ENCODE measurements at regions not wholly inside any gene's neighbourhood (a gene's known extent, or its start where the extent isn't known, plus 50 kb on each side); places are given as distances from the start of the nearest gene placed in this dataset.

DNA sequence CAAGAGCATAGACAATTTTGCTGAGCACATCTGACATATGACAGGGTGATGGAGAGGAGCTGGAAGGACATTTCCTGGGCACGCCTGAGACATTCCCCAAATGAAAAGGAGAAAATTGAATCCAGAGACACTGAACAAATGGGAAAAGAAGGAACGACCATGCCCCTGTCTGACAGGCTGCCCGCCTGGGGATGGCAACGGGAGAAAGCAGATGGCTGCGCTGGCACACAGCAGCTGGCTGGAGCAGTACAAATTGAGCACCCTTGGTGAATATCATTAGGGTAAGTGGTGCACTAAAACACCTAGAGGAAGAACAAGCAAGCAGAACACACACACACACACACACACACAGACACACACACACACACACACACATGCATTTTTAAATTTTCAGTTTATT is 174.3 kb upstream of the DUSP10 start:
- no TSS peak for BruUV-seq (replicated peaks)
- TF ChIP-seq, protein P1, sequence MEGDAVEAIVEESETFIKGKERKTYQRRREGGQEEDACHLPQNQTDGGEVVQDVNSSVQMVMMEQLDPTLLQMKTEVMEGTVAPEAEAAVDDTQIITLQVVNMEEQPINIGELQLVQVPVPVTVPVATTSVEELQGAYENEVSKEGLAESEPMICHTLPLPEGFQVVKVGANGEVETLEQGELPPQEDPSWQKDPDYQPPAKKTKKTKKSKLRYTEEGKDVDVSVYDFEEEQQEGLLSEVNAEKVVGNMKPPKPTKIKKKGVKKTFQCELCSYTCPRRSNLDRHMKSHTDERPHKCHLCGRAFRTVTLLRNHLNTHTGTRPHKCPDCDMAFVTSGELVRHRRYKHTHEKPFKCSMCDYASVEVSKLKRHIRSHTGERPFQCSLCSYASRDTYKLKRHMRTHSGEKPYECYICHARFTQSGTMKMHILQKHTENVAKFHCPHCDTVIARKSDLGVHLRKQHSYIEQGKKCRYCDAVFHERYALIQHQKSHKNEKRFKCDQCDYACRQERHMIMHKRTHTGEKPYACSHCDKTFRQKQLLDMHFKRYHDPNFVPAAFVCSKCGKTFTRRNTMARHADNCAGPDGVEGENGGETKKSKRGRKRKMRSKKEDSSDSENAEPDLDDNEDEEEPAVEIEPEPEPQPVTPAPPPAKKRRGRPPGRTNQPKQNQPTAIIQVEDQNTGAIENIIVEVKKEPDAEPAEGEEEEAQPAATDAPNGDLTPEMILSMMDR (IDR thresholded peaks at IDR 0.05; ENCODE audit: unreplicated experiment): no peak
- CTCF ChIA-PET: interaction anchor here (0.6 to 0.7 kb wide), 2 partner anchors 9 to 15 kb away, joined by 3 read pairs; no protein-coding TSS in a partner anchor

GRCh38 chr1:221915764-221916163 is 173.9 kb upstream of the DUSP10 start:
- H3K36me3 Mint-ChIP-seq (ENCODE audit: insufficient read depth, unreplicated experiment): no peaks in the 10 kb centered on the region
- H3K27ac Mint-ChIP-seq (ENCODE audit: unreplicated experiment): no peak overlapping the region
- CTCF ChIA-PET: interaction anchor here (0.6 kb wide), 1 partner anchor 9 kb away, joined by 3 read pairs; no protein-coding TSS in a partner anchor
- no peak overlapping the region for H3K4me3 Mint-ChIP-seq (ENCODE audit: low read depth, unreplicated experiment)
- no peaks in the 10 kb centered on the region for H3K9me3 Mint-ChIP-seq (ENCODE audit: low read depth, unreplicated experiment)
- BruUV-seq (replicated peaks): no TSS peak
- H3K4me1 Mint-ChIP-seq (ENCODE audit: low read depth, unreplicated experiment): peaks cover 18% of the 10 kb centered on the region
- no peak for DNase-seq
- TF ChIP-seq, protein P1 (IDR thresholded peaks at IDR 0.05; ENCODE audit: unreplicated experiment): no peak
- intact Hi-C loops (cut with micrococcal nuclease; ENCODE audit: unreplicated experiment): no loop called here
- H3K27me3 Mint-ChIP-seq (ENCODE audit: unreplicated experiment): no peaks in the 10 kb centered on the region

More for the DNA sequence above, 174.3 kb upstream of the DUSP10 start:
- no peaks in the 10 kb centered on the region for H3K36me3 Mint-ChIP-seq (ENCODE audit: insufficient read depth, unreplicated experiment)
- H3K9me3 Mint-ChIP-seq (ENCODE audit: low read depth, unreplicated experiment): no peaks in the 10 kb centered on the region
- intact Hi-C loops (cut with micrococcal nuclease; ENCODE audit: unreplicated experiment): no loop called here
- H3K27me3 Mint-ChIP-seq (ENCODE audit: unreplicated experiment): no peaks in the 10 kb centered on the region
- H3K4me3 Mint-ChIP-seq (ENCODE audit: low read depth, unreplicated experiment): no peak overlapping the region
- no peak for DNase-seq
- no peak overlapping the region for H3K27ac Mint-ChIP-seq (ENCODE audit: unreplicated experiment)
- peaks cover 18% of the 10 kb centered on the region for H3K4me1 Mint-ChIP-seq (ENCODE audit: low read depth, unreplicated experiment)

- peaks cover 18% of the 10 kb centered on the region for H3K4me1 Mint-ChIP-seq (ENCODE audit: low read depth, unreplicated experiment)
- H3K27ac Mint-ChIP-seq (ENCODE audit: unreplicated experiment): peak overlapping the region; percentile 9
- intact Hi-C loops (cut with micrococcal nuclease; ENCODE audit: unreplicated experiment): no loop called here
- no peak overlapping the region for H3K4me3 Mint-ChIP-seq (ENCODE audit: low read depth, unreplicated experiment)
- H3K27me3 Mint-ChIP-seq (ENCODE audit: unreplicated experiment): no peaks in the 10 kb centered on the region
- no peaks in the 10 kb centered on the region for H3K36me3 Mint-ChIP-seq (ENCODE audit: insufficient read depth, unreplicated experiment)
- H3K9me3 Mint-ChIP-seq (ENCODE audit: low read depth, unreplicated experiment): no peaks in the 10 kb centered on the region
- CTCF ChIA-PET: interaction anchor here (0.7 kb wide), 1 partner anchor 370 kb away, joined by 3 read pairs; no protein-coding TSS in a partner anchor
- no TSS peak for BruUV-seq (replicated peaks)
- no peak for DNase-seq
- TF ChIP-seq, protein P1 (IDR thresholded peaks at IDR 0.05; ENCODE audit: unreplicated experiment): no peak
These were observed 171.5 kb upstream of the DUSP10 start for GRCh38 chr1:221913351-221913892.

- Mint-ChIP-seq H3K4me3 (ENCODE audit: low read depth, unreplicated experiment) (no peak overlapping the region), H3K27ac (ENCODE audit: unreplicated experiment) (no peak overlapping the region), H3K36me3 (ENCODE audit: insufficient read depth, unreplicated experiment) (no peaks in the 10 kb centered on the region), H3K9me3 (ENCODE audit: low read depth, unreplicated experiment) (no peaks in the 10 kb centered on the region), H3K27me3 (ENCODE audit: unreplicated experiment) (no peaks in the 10 kb centered on the region), H3K4me1 (ENCODE audit: low read depth, unreplicated experiment) (peaks cover 18% of the 10 kb centered on the region)
- DNase-seq: no peak
- TF ChIP-seq, protein P1 (IDR thresholded peaks at IDR 0.05; ENCODE audit: unreplicated experiment): no peak
- CTCF ChIA-PET: no interaction called here
- intact Hi-C loops (cut with micrococcal nuclease; ENCODE audit: unreplicated experiment): no loop called here
- BruUV-seq (replicated peaks): no TSS peak
These were observed 170.3 kb upstream of the DUSP10 start for GRCh38 chr1:221912230-221912629.

Data from Calu3 (cell line).